HEK293 (cell line): ENCODE measurements at regions not wholly inside any gene's neighbourhood (a gene's known extent, or its start where the extent isn't known, plus 50 kb on each side); places are given as distances from the start of the nearest gene placed in this dataset.

ENCODE experiments used
- CTCF ChIA-PET: fragments of 350-600 bp; formaldehyde crosslinking; extraction: SDS; loops from one replicate; lab custom pipeline; 2021; ENCODE audit warnings: antibody characterized with exemption; lab: Yijun Ruan, JAX
- POLR2A ChIA-PET: fragments of 300-600 bp; formaldehyde crosslinking; extraction: SDS; loops from one replicate; lab custom pipeline; 2020; ENCODE audit warnings: antibody characterized with exemption, inconsistent platforms; lab: Yijun Ruan, JAX
- H3K27ac ChIP-seq: fragments of 200-500 bp; sonication (Bioruptor generic); 2 replicates; pipeline ENCODE4 v1.5.1; 2014; ENCODE audit warnings: low read depth, low read length, control low read depth, inconsistent platforms; ENCODE audit errors: extremely low read depth
- H3K36me3 ChIP-seq, 2 experiments: fragments of 200-500 bp in 1 of 2; sonication (Bioruptor generic) in 1 of 2; 1 replicate in 1 of 2; 2 replicates in 1 of 2; pipeline ENCODE4 v1.5.1; 2014 to 2017; ENCODE audit warnings: inconsistent platforms in 2 of 2, low read length in 2 of 2; ENCODE audit not compliant: control insufficient read depth in 2 of 2, insufficient read depth in 1 of 2
- H3K4me1 ChIP-seq: fragments of 200-500 bp; sonication (Bioruptor generic); 2 replicates; pipeline ENCODE4 v1.5.1; 2014; ENCODE audit warnings: mild to moderate bottlenecking, low read length, inconsistent platforms; ENCODE audit not compliant: control insufficient read depth, insufficient read depth
- H3K4me3 ChIP-seq: 2 replicates; pipeline ENCODE4 v1.5.1; 2011; ENCODE audit warnings: low read depth, mild to moderate bottlenecking, control low read depth, low read length, moderate library complexity
- H3K9me3 ChIP-seq: fragments of 200-500 bp; sonication (Bioruptor generic); 2 replicates; pipeline ENCODE4 v1.5.1; 2014; ENCODE audit warnings: low read depth, low read length, inconsistent platforms; ENCODE audit not compliant: control insufficient read depth, insufficient read depth
- CTCF ChIP-seq: fragments of 450-650 bp; formaldehyde crosslinking; IDR thresholded peaks from 2 replicates; pipeline ENCODE4 v1.5.1; 2016; ENCODE audit warnings: missing biosample characterization, missing genetic modification characterization
- GFI1B ChIP-seq: fragments of 450-650 bp; formaldehyde crosslinking; IDR thresholded peaks from 2 replicates; pipeline ENCODE4 v1.5.1; 2016; ENCODE audit warnings: missing biosample characterization, missing genetic modification characterization
- MEIS1 ChIP-seq: sonication (generic); formaldehyde crosslinking; IDR thresholded peaks from 2 replicates; pipeline ENCODE4 v1.8.1; 2022; ENCODE audit warnings: missing genetic modification reagents, mild to moderate bottlenecking, borderline replicate concordance
- OVOL3 ChIP-seq: fragments of 450-650 bp; formaldehyde crosslinking; IDR thresholded peaks from 2 replicates; pipeline ENCODE4 v1.5.1; 2016; ENCODE audit warnings: missing biosample characterization, missing genetic modification characterization
- PRDM4 ChIP-seq: fragments of 450-650 bp; formaldehyde crosslinking; IDR thresholded peaks from 2 replicates; pipeline ENCODE4 v1.5.1; 2017; ENCODE audit warnings: missing biosample characterization, missing genetic modification characterization
- YY2 ChIP-seq: fragments of 450-650 bp; formaldehyde crosslinking; IDR thresholded peaks from 2 replicates; pipeline ENCODE4 v1.5.1; 2016; ENCODE audit warnings: missing biosample characterization, missing genetic modification characterization
- ZBTB48 ChIP-seq: fragments of 450-650 bp; formaldehyde crosslinking; IDR thresholded peaks from 2 replicates; pipeline ENCODE4 v1.5.1; 2016; ENCODE audit warnings: missing biosample characterization, missing genetic modification characterization
- ZBTB7A ChIP-seq: fragments of 450-650 bp; formaldehyde crosslinking; IDR thresholded peaks from 2 replicates; pipeline ENCODE4 v1.5.1; 2016; ENCODE audit warnings: low read depth, missing biosample characterization, missing genetic modification characterization
- ZNF133 ChIP-seq: fragments of 450-650 bp; formaldehyde crosslinking; IDR thresholded peaks from 2 replicates; pipeline ENCODE4 v1.5.1; 2016; ENCODE audit warnings: missing biosample characterization, missing genetic modification characterization
- ZNF148 ChIP-seq: fragments of 450-650 bp; formaldehyde crosslinking; IDR thresholded peaks from 2 replicates; pipeline ENCODE4 v1.5.0; 2017; ENCODE audit warnings: missing biosample characterization, missing genetic modification characterization, borderline replicate concordance
- ZNF174 ChIP-seq: fragments of 450-650 bp; formaldehyde crosslinking; IDR thresholded peaks from 2 replicates; pipeline ENCODE4 v1.5.0; 2017; ENCODE audit warnings: missing biosample characterization, mild to moderate bottlenecking, missing genetic modification characterization
- ZNF239 ChIP-seq: fragments of 450-650 bp; formaldehyde crosslinking; IDR thresholded peaks from 2 replicates; pipeline ENCODE4 v1.5.1; 2016; ENCODE audit warnings: missing biosample characterization, missing genetic modification characterization
- ZNF248 ChIP-seq: fragments of 450-650 bp; formaldehyde crosslinking; IDR thresholded peaks from 2 replicates; pipeline ENCODE4 v1.5.1; 2017; ENCODE audit warnings: missing biosample characterization, missing genetic modification characterization
- ZNF26 ChIP-seq: fragments of 450-650 bp; formaldehyde crosslinking; IDR thresholded peaks from 2 replicates; pipeline ENCODE4 v1.5.1; 2016; ENCODE audit warnings: missing biosample characterization, missing genetic modification characterization
- ZNF350 ChIP-seq: fragments of 450-650 bp; formaldehyde crosslinking; IDR thresholded peaks from 2 replicates; pipeline ENCODE4 v1.5.0; 2017; ENCODE audit warnings: missing biosample characterization, mild to moderate bottlenecking, missing genetic modification characterization
- ZNF426 ChIP-seq: fragments of 450-650 bp; formaldehyde crosslinking; IDR thresholded peaks from 2 replicates; pipeline ENCODE4 v1.5.1; 2017; ENCODE audit warnings: missing biosample characterization, missing genetic modification characterization, mild to moderate bottlenecking, inconsistent platforms, moderate library complexity
- ZNF514 ChIP-seq: fragments of 450-650 bp; formaldehyde crosslinking; IDR thresholded peaks from 2 replicates; pipeline ENCODE4 v1.5.1; 2016; ENCODE audit warnings: missing biosample characterization, missing genetic modification characterization
- ZNF521 ChIP-seq: fragments of 450-650 bp; formaldehyde crosslinking; IDR thresholded peaks from 2 replicates; pipeline ENCODE4 v1.5.1; 2017; ENCODE audit warnings: missing biosample characterization, mild to moderate bottlenecking, missing genetic modification characterization
- ZNF561 ChIP-seq: fragments of 450-650 bp; IDR thresholded peaks from 2 replicates; pipeline ENCODE4 v1.5.1; 2018; ENCODE audit warnings: missing biosample characterization, missing genetic modification characterization, borderline replicate concordance
- ZNF571 ChIP-seq: fragments of 450-650 bp; formaldehyde crosslinking; IDR thresholded peaks from 2 replicates; pipeline ENCODE4 v1.5.0; 2017; ENCODE audit warnings: missing biosample characterization, missing genetic modification characterization
- ZNF791 ChIP-seq: fragments of 450-650 bp; formaldehyde crosslinking; IDR thresholded peaks from 2 replicates; pipeline ENCODE4 v1.5.1; 2016; ENCODE audit warnings: missing biosample characterization, missing genetic modification characterization

- Histone ChIP-seq H3K4me3 (no peak overlapping the region), H3K36me3 (no peaks in the 10 kb centered on the region), H3K27ac (no peak overlapping the region), H3K4me1 (no peaks in the 10 kb centered on the region), H3K9me3 (no peaks in the 10 kb centered on the region)
- POLR2A ChIA-PET, result no interaction called here
- no peak for TF ChIP-seq ZNF561 (tag by site-specific recombination)
- no peak for TF ChIP-seq ZNF248 (tag by site-specific recombination)
- TF ChIP-seq OVOL3 (tag by site-specific recombination), result no peak
- no peak for TF ChIP-seq ZNF239 (tag by site-specific recombination)
- no peak for TF ChIP-seq ZNF174
- CTCF ChIA-PET, result no interaction called here
Observed at GRCh38 chr7:50860174-50860573, 77.5 kb upstream of the GRB10 start.

GRCh38 chr7:50858528-50859245, 76.0 kb upstream of the GRB10 start:
- Histone ChIP-seq H3K4me3 (no peak overlapping the region), H3K9me3 (no peaks in the 10 kb centered on the region), H3K4me1 (no peaks in the 10 kb centered on the region), H3K27ac (no peak overlapping the region), H3K36me3 (no peaks in the 10 kb centered on the region)
- ChIA-PET CTCF (no interaction called here), POLR2A (no interaction called here)
- TF ChIP-seq YY2 (tag by site-specific recombination), result no peak
- no peak for TF ChIP-seq ZNF426
- TF ChIP-seq ZNF514 (tag by site-specific recombination), result no peak
- TF ChIP-seq CTCF (tag by site-specific recombination), result no peak
- no peak for TF ChIP-seq MEIS1
- no peak for TF ChIP-seq ZNF791 (tag by site-specific recombination)
- no peak for TF ChIP-seq ZNF571 (tag by site-specific recombination)
- TF ChIP-seq ZNF26, result no peak
- TF ChIP-seq ZNF350, result no peak
- TF ChIP-seq ZNF561 (tag by site-specific recombination), result no peak
- TF ChIP-seq ZNF521 (tag by site-specific recombination), result no peak
- no peak for TF ChIP-seq ZBTB48 (tag by site-specific recombination)
- TF ChIP-seq PRDM4 (tag by site-specific recombination), result no peak
- TF ChIP-seq ZBTB7A (tag by site-specific recombination), result no peak
- no peak for TF ChIP-seq GFI1B (tag by site-specific recombination)
- TF ChIP-seq ZNF133, result no peak
- no peak for TF ChIP-seq ZNF148
